Body of pancreas (tissue), 4 donors: ENCODE measurements at regions not wholly inside any gene's neighbourhood (a gene's known extent, or its start where the extent isn't known, plus 50 kb on each side); places are given as distances from the start of the nearest gene placed in this dataset.

Source experiments
- CTCF ChIP-seq, 7 experiments: fragments of 450-650 bp in 4 of 7; fragments of 200-600 bp in 3 of 7; sonication (generic) in 3 of 7; IDR thresholded peaks; one replicate each; pipeline ENCODE4 v1.5.1; 2016 to 2019; ENCODE audit warnings: antibody characterized with exemption in 7 of 7
- POLR2A ChIP-seq, 3 donors: fragments of 450-650 bp; IDR thresholded peaks; one replicate each; pipeline ENCODE4 v1.6.1; 2016; ENCODE audit warnings: antibody characterized with exemption in 3 of 3, mild to moderate bottlenecking in 2 of 3

DNA sequence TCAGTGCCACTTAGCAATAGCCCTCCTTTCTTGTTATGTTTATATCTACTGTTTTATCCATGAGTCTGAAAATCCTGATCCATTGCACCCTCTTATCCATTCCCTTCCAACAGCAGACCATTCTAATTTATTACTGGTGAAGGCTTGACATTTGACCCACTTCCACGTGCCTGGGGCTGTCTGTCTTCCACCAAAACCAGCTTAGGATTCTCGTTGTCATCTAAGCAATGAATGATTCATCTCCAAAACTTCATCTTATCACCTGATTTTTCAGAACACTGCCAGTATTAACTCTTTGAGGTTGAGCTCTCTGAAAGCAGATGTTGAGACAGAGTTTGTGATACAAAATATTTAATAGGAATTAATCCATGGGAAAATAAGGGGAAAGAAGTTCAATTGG lies 277.8 kb upstream of the FBXL7 start:
- TF ChIP-seq POLR2A (IDR thresholded peaks at IDR 0.05), result no peak
- TF ChIP-seq CTCF (IDR thresholded peaks at IDR 0.05), result no peak
